ENCODE measurements at regions not wholly inside any gene's neighbourhood (a gene's known extent, or its start where the extent isn't known, plus 50 kb on each side); places are given as distances from the start of the nearest gene placed in this dataset.

- Histone ChIP-seq H3K9ac (ENCODE audit: low read length) (no peak overlapping the region), H3K79me2 (ENCODE audit: control insufficient read depth, insufficient read depth, low read length) (no peaks in the 10 kb centered on the region), H3K36me3 (ENCODE audit: control insufficient read depth, insufficient read depth, low read length) (no peaks in the 10 kb centered on the region), H3K56ac (ENCODE audit: low read length) (no peak overlapping the region), H2BK120ac (ENCODE audit: low read depth, low read length) (no peak overlapping the region), H3K4me2 (ENCODE audit: low read length) (no peak overlapping the region), H3K79me1 (ENCODE audit: low read length) (no peaks in the 10 kb centered on the region), H4K8ac (ENCODE audit: low read depth, low read length) (no peak overlapping the region), H3K27me3 (ENCODE audit: insufficient read depth, low read length, poor library complexity) (no peaks in the 10 kb centered on the region), H3K27ac (ENCODE audit: low read depth, low read length) (no peak overlapping the region), H3K4me3 (ENCODE audit: low read length) (no peak overlapping the region), H3K18ac (ENCODE audit: low read length) (no peak overlapping the region), H2AK5ac (ENCODE audit: low read length) (no peak overlapping the region), H3K23ac (ENCODE audit: low read length) (no peak overlapping the region), H3K4me1 (ENCODE audit: control insufficient read depth, low read depth, low read length) (no peaks in the 10 kb centered on the region), H3K4ac (ENCODE audit: low read depth, low read length) (no peak overlapping the region), H2BK5ac (ENCODE audit: low read length) (no peak overlapping the region), H4K5ac (ENCODE audit: low read length) (no peak overlapping the region), H2BK15ac (replicated peaks; ENCODE audit: low read depth) (no peak overlapping the region)
- WGBS (ENCODE audit: extremely low coverage, insufficient coverage, low lambda C conversion rate) = no CpG with 5 or more reads among the region's 12 CpGs
- DNase-seq = peak; percentile 97
Measured at GRCh38 chr10:3486346-3487065, 298.5 kb downstream of the KLF6 start.

GRCh38 chr10:3485057-3485686, 299.8 kb downstream of the KLF6 start:
- Histone ChIP-seq H2AK5ac (ENCODE audit: low read length) (no peak overlapping the region), H4K5ac (ENCODE audit: low read length) (no peak overlapping the region), H3K56ac (ENCODE audit: low read length) (no peak overlapping the region), H3K4me2 (ENCODE audit: low read length) (no peak overlapping the region), H3K9ac (ENCODE audit: low read length) (no peak overlapping the region), H3K36me3 (ENCODE audit: control insufficient read depth, insufficient read depth, low read length) (no peaks in the 10 kb centered on the region), H3K4me1 (ENCODE audit: control insufficient read depth, low read depth, low read length) (no peaks in the 10 kb centered on the region), H2BK120ac (ENCODE audit: low read depth, low read length) (no peak overlapping the region), H3K4me3 (ENCODE audit: low read length) (no peak overlapping the region), H3K79me2 (ENCODE audit: control insufficient read depth, insufficient read depth, low read length) (no peaks in the 10 kb centered on the region), H3K4ac (ENCODE audit: low read depth, low read length) (no peak overlapping the region), H3K18ac (ENCODE audit: low read length) (no peak overlapping the region), H3K27me3 (ENCODE audit: insufficient read depth, low read length, poor library complexity) (no peaks in the 10 kb centered on the region), H2BK5ac (ENCODE audit: low read length) (no peak overlapping the region), H3K27ac (ENCODE audit: low read depth, low read length) (no peak overlapping the region), H3K79me1 (ENCODE audit: low read length) (no peaks in the 10 kb centered on the region), H3K23ac (ENCODE audit: low read length) (no peak overlapping the region), H2BK15ac (replicated peaks; ENCODE audit: low read depth) (no peak overlapping the region), H4K8ac (ENCODE audit: low read depth, low read length) (no peak overlapping the region)
- WGBS (ENCODE audit: extremely low coverage, insufficient coverage, low lambda C conversion rate) = no CpG with 5 or more reads among the region's 15 CpGs
- DNase-seq = peak; percentile 23

GRCh38 chr10:3484306-3485056, 300.5 kb downstream of the KLF6 start:
- Histone ChIP-seq H3K36me3 (ENCODE audit: control insufficient read depth, insufficient read depth, low read length) (no peaks in the 10 kb centered on the region), H2BK15ac (replicated peaks; ENCODE audit: low read depth) (no peak overlapping the region)

GRCh38 chr10:3482200-3482993, 302.6 kb downstream of the KLF6 start:
- Histone ChIP-seq H3K27ac (ENCODE audit: low read depth, low read length) (no peak overlapping the region), H3K36me3 (ENCODE audit: control insufficient read depth, insufficient read depth, low read length) (no peaks in the 10 kb centered on the region), H3K4ac (ENCODE audit: low read depth, low read length) (no peak overlapping the region), H4K5ac (ENCODE audit: low read length) (no peak overlapping the region), H2BK5ac (ENCODE audit: low read length) (no peak overlapping the region), H3K23ac (ENCODE audit: low read length) (no peak overlapping the region), H3K4me1 (ENCODE audit: control insufficient read depth, low read depth, low read length) (no peaks in the 10 kb centered on the region), H3K4me2 (ENCODE audit: low read length) (no peak overlapping the region), H2BK15ac (replicated peaks; ENCODE audit: low read depth) (no peak overlapping the region), H2BK120ac (ENCODE audit: low read depth, low read length) (no peak overlapping the region), H3K18ac (ENCODE audit: low read length) (no peak overlapping the region), H3K9ac (ENCODE audit: low read length) (no peak overlapping the region), H3K27me3 (ENCODE audit: insufficient read depth, low read length, poor library complexity) (no peaks in the 10 kb centered on the region), H3K79me2 (ENCODE audit: control insufficient read depth, insufficient read depth, low read length) (no peaks in the 10 kb centered on the region), H4K8ac (ENCODE audit: low read depth, low read length) (no peak overlapping the region), H3K79me1 (ENCODE audit: low read length) (no peaks in the 10 kb centered on the region), H3K4me3 (ENCODE audit: low read length) (no peak overlapping the region), H3K56ac (ENCODE audit: low read length) (no peak overlapping the region), H2AK5ac (ENCODE audit: low read length) (no peak overlapping the region)
- DNase-seq = peak; percentile 77
- no CpG with 5 or more reads among the region's 17 CpGs for WGBS (ENCODE audit: extremely low coverage, insufficient coverage, low lambda C conversion rate)

More at GRCh38 chr10:3484306-3485056, 300.5 kb downstream of the KLF6 start:
- Histone ChIP-seq H3K56ac (ENCODE audit: low read length) (no peak overlapping the region), H3K9ac (ENCODE audit: low read length) (no peak overlapping the region), H3K4me3 (ENCODE audit: low read length) (no peak overlapping the region), H3K18ac (ENCODE audit: low read length) (no peak overlapping the region), H3K27ac (ENCODE audit: low read depth, low read length) (no peak overlapping the region), H2BK120ac (ENCODE audit: low read depth, low read length) (no peak overlapping the region), H3K4ac (ENCODE audit: low read depth, low read length) (no peak overlapping the region), H3K4me2 (ENCODE audit: low read length) (no peak overlapping the region), H2BK5ac (ENCODE audit: low read length) (no peak overlapping the region), H4K8ac (ENCODE audit: low read depth, low read length) (no peak overlapping the region), H2AK5ac (ENCODE audit: low read length) (no peak overlapping the region), H3K23ac (ENCODE audit: low read length) (no peak overlapping the region), H3K4me1 (ENCODE audit: control insufficient read depth, low read depth, low read length) (no peaks in the 10 kb centered on the region), H3K79me1 (ENCODE audit: low read length) (no peaks in the 10 kb centered on the region), H4K5ac (ENCODE audit: low read length) (no peak overlapping the region), H3K27me3 (ENCODE audit: insufficient read depth, low read length, poor library complexity) (no peaks in the 10 kb centered on the region), H3K79me2 (ENCODE audit: control insufficient read depth, insufficient read depth, low read length) (no peaks in the 10 kb centered on the region)
- no CpG with 5 or more reads among the region's 18 CpGs for WGBS (ENCODE audit: extremely low coverage, insufficient coverage, low lambda C conversion rate)
- peak; percentile 66 for DNase-seq

GRCh38 chr10:3481496-3481895, 303.5 kb downstream of the KLF6 start:
- Histone ChIP-seq H4K8ac (ENCODE audit: low read depth, low read length) (no peak overlapping the region), H3K4ac (ENCODE audit: low read depth, low read length) (no peak overlapping the region), H3K9ac (ENCODE audit: low read length) (no peak overlapping the region), H3K4me1 (ENCODE audit: control insufficient read depth, low read depth, low read length) (no peaks in the 10 kb centered on the region), H3K27ac (ENCODE audit: low read depth, low read length) (no peak overlapping the region), H4K5ac (ENCODE audit: low read length) (no peak overlapping the region), H2AK5ac (ENCODE audit: low read length) (no peak overlapping the region), H3K79me1 (ENCODE audit: low read length) (no peaks in the 10 kb centered on the region), H3K79me2 (ENCODE audit: control insufficient read depth, insufficient read depth, low read length) (no peaks in the 10 kb centered on the region), H3K36me3 (ENCODE audit: control insufficient read depth, insufficient read depth, low read length) (no peaks in the 10 kb centered on the region), H3K27me3 (ENCODE audit: insufficient read depth, low read length, poor library complexity) (no peaks in the 10 kb centered on the region), H3K4me2 (ENCODE audit: low read length) (no peak overlapping the region), H2BK5ac (ENCODE audit: low read length) (no peak overlapping the region), H3K4me3 (ENCODE audit: low read length) (no peak overlapping the region), H2BK120ac (ENCODE audit: low read depth, low read length) (no peak overlapping the region), H3K23ac (ENCODE audit: low read length) (no peak overlapping the region), H2BK15ac (replicated peaks; ENCODE audit: low read depth) (no peak overlapping the region), H3K56ac (ENCODE audit: low read length) (no peak overlapping the region), H3K18ac (ENCODE audit: low read length) (no peak overlapping the region)
- no CpG with 5 or more reads among the region's 8 CpGs for WGBS (ENCODE audit: extremely low coverage, insufficient coverage, low lambda C conversion rate)
- no peak for DNase-seq

Data from mesendoderm (in vitro differentiated cells).